Liver (tissue), 3 donors: ENCODE measurements at regions not wholly inside any gene's neighbourhood (a gene's known extent, or its start where the extent isn't known, plus 50 kb on each side); places are given as distances from the start of the nearest gene placed in this dataset.

ENCODE experiments used
- RAD21 ChIP-seq, 2 donors: IDR thresholded peaks; 2 replicates each; pipeline ENCODE4 v1.6.1; 2016; ENCODE audit warnings: antibody characterized with exemption in 2 of 2, mild to moderate bottlenecking in 2 of 2
- TAF1 ChIP-seq: conservative IDR thresholded peaks from 2 replicates; pipeline ENCODE4 v1.6.1; 2016; ENCODE audit warnings: antibody characterized with exemption, mild to moderate bottlenecking
- TF ChIP-seq, protein P1 (sequence below): IDR thresholded peaks from 2 replicates; pipeline ENCODE4 v1.6.1; 2016; ENCODE audit warnings: antibody characterized with exemption, mild to moderate bottlenecking
- TF ChIP-seq, protein P2 (sequence below): fragments of 150-350 bp; IDR thresholded peaks from 2 replicates; pipeline ENCODE4 v1.5.1; 2017; ENCODE audit warnings: improper control_type of control experiment, low read depth, low read length; ENCODE audit not compliant: missing input control
- TF ChIP-seq, protein P3 (sequence below): IDR thresholded peaks from 2 replicates; pipeline ENCODE4 v1.6.1; 2016; ENCODE audit warnings: antibody characterized with exemption
- TF ChIP-seq, protein P4 (sequence below): IDR thresholded peaks from 2 replicates; pipeline ENCODE4 v1.6.1; 2016; ENCODE audit warnings: antibody characterized with exemption
- donor health status: healthy.
- donor health status: healthy.

DNA sequence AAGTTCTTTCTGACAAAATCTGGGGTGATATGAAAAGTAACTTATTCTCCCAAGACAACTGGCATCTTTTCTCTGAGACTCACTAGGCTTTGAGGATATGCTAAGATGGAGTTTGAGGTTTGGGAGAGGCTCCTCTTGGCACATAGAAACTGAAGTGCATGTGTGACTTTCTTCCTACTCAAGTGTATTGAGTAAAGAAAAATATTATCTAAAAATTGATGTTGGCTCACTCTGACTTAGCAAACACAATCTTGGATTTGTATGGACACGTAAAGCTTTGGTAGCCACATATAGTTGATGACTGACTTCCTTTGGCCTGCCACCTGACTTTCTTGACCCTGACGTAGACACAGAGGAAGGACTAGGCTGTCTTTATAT lies 71.1 kb upstream of the KLF12 start:
- TF ChIP-seq, protein P1, sequence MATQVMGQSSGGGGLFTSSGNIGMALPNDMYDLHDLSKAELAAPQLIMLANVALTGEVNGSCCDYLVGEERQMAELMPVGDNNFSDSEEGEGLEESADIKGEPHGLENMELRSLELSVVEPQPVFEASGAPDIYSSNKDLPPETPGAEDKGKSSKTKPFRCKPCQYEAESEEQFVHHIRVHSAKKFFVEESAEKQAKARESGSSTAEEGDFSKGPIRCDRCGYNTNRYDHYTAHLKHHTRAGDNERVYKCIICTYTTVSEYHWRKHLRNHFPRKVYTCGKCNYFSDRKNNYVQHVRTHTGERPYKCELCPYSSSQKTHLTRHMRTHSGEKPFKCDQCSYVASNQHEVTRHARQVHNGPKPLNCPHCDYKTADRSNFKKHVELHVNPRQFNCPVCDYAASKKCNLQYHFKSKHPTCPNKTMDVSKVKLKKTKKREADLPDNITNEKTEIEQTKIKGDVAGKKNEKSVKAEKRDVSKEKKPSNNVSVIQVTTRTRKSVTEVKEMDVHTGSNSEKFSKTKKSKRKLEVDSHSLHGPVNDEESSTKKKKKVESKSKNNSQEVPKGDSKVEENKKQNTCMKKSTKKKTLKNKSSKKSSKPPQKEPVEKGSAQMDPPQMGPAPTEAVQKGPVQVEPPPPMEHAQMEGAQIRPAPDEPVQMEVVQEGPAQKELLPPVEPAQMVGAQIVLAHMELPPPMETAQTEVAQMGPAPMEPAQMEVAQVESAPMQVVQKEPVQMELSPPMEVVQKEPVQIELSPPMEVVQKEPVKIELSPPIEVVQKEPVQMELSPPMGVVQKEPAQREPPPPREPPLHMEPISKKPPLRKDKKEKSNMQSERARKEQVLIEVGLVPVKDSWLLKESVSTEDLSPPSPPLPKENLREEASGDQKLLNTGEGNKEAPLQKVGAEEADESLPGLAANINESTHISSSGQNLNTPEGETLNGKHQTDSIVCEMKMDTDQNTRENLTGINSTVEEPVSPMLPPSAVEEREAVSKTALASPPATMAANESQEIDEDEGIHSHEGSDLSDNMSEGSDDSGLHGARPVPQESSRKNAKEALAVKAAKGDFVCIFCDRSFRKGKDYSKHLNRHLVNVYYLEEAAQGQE = no peak
- TF ChIP-seq, protein P2, sequence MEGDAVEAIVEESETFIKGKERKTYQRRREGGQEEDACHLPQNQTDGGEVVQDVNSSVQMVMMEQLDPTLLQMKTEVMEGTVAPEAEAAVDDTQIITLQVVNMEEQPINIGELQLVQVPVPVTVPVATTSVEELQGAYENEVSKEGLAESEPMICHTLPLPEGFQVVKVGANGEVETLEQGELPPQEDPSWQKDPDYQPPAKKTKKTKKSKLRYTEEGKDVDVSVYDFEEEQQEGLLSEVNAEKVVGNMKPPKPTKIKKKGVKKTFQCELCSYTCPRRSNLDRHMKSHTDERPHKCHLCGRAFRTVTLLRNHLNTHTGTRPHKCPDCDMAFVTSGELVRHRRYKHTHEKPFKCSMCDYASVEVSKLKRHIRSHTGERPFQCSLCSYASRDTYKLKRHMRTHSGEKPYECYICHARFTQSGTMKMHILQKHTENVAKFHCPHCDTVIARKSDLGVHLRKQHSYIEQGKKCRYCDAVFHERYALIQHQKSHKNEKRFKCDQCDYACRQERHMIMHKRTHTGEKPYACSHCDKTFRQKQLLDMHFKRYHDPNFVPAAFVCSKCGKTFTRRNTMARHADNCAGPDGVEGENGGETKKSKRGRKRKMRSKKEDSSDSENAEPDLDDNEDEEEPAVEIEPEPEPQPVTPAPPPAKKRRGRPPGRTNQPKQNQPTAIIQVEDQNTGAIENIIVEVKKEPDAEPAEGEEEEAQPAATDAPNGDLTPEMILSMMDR = no peak
- TF ChIP-seq, protein P3, sequence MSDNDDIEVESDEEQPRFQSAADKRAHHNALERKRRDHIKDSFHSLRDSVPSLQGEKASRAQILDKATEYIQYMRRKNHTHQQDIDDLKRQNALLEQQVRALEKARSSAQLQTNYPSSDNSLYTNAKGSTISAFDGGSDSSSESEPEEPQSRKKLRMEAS = no peak
- no peak for TF ChIP-seq RAD21 (IDR thresholded peaks at IDR 0.05)
- no peak for TF ChIP-seq TAF1
- TF ChIP-seq, protein P4, sequence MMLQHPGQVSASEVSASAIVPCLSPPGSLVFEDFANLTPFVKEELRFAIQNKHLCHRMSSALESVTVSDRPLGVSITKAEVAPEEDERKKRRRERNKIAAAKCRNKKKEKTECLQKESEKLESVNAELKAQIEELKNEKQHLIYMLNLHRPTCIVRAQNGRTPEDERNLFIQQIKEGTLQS = no peak
